HL-60 (cell line): ENCODE measurements at regions not wholly inside any gene's neighbourhood (a gene's known extent, or its start where the extent isn't known, plus 50 kb on each side); places are given as distances from the start of the nearest gene placed in this dataset.

Experiments used
- CTCF ChIP-seq: IDR thresholded peaks from one replicate; pipeline ENCODE4 v1.5.1; 2011; ENCODE audit warnings: low read length, control low read depth, inconsistent platforms; ENCODE audit not compliant: insufficient read depth
- GABPA ChIP-seq: IDR thresholded peaks from 2 replicates; pipeline ENCODE4 v1.6.1; 2012; ENCODE audit warnings: low read depth
- POLR2AphosphoS5 ChIP-seq: IDR thresholded peaks from 2 replicates; pipeline ENCODE4 v1.6.1; 2012; ENCODE audit warnings: low read depth
- REST ChIP-seq: IDR thresholded peaks from 2 replicates; pipeline ENCODE4 v1.6.1; 2012; ENCODE audit warnings: low read depth; ENCODE audit not compliant: insufficient replicate concordance

- TF ChIP-seq CTCF (no peak), POLR2AphosphoS5 (no peak), REST (no peak), GABPA (no peak)
Measured at GRCh38 chr2:181330286-181330685, 126.9 kb upstream of the ITGA4 start.
